IgD-negative memory B cell (primary cell): ENCODE measurements at regions not wholly inside any gene's neighbourhood (a gene's known extent, or its start where the extent isn't known, plus 50 kb on each side); places are given as distances from the start of the nearest gene placed in this dataset.
A peak's percentile ranks its signal among the peaks of the same experiment; 100 is the strongest.
"Not testable (repeated sequence)": the region's sequence is repeated elsewhere in the genome, so short reads cannot be mapped to it uniquely, and the experiment has no call there.

Experiments
- H3K27ac Mint-ChIP-seq, 3 donors: one replicate each; pipeline ENCODE4 v1.8.0; 2020 to 2022; ENCODE audit warnings: mild to moderate bottlenecking in 3 of 3, mixed read lengths in 3 of 3, moderate library complexity in 1 of 3
- H3K27me3 Mint-ChIP-seq: one replicate; pipeline ENCODE4 v1.8.0; 2021; ENCODE audit warnings: mixed read lengths
- H3K36me3 Mint-ChIP-seq: one replicate; pipeline ENCODE4 v1.8.0; 2020; ENCODE audit warnings: mild to moderate bottlenecking, mixed read lengths
- H3K4me1 Mint-ChIP-seq, 3 donors: one replicate each; pipeline ENCODE4 v1.8.0; 2020 to 2022; ENCODE audit warnings: mixed read lengths in 3 of 3, mild to moderate bottlenecking in 1 of 3
- H3K4me3 Mint-ChIP-seq, 4 donors: one replicate each; pipeline ENCODE4 v1.8.0; 2020 to 2022; ENCODE audit warnings: mild to moderate bottlenecking in 4 of 4, mixed read lengths in 4 of 4, moderate library complexity in 3 of 4
- H3K9me3 Mint-ChIP-seq, 3 donors: one replicate each; pipeline ENCODE4 v1.8.0; 2020 to 2021; ENCODE audit warnings: mixed read lengths in 3 of 3, mild to moderate bottlenecking in 1 of 3

- H3K27ac Mint-ChIP-seq, result no peak overlapping the region
- H3K4me1 Mint-ChIP-seq, result peaks cover 4 to 12% (median 7%) of the 10 kb centered on the region in 3 donors
- no peak overlapping the region for H3K4me3 Mint-ChIP-seq
- no peaks in the 10 kb centered on the region for H3K9me3 Mint-ChIP-seq
- H3K27me3 Mint-ChIP-seq, result no peaks in the 10 kb centered on the region
- no peaks in the 10 kb centered on the region for H3K36me3 Mint-ChIP-seq
These were observed 165.3 kb upstream of the ZNF267 start for GRCh38 chr16:31708348-31708747.

DNA sequence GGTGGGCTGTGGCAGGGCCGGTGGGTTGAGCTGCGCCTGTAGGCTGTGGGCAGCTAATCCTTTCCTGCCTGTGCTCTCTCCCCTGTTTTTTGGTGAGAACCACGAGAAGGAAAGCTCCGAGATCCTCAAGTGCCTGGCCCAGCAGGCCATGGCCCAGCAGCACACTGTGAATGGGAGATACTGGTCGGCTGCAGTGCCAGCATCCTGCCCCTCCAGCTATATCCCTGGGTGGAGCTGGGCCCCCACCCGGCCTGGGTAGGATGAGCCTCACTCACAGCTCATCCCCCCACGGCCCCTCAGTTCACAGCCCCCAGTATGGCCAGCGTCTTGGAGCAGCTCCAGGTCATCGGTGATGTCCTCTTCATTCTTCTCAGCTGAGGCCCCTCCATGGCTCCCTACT lies 164.4 kb upstream of the ZNF267 start:
- Mint-ChIP-seq H3K9me3 (no peaks in the 10 kb centered on the region), H3K27me3 (no peaks in the 10 kb centered on the region), H3K4me3 (no peak overlapping the region), H3K4me1 (peaks cover 7 to 17% (median 12%) of the 10 kb centered on the region in 3 donors), H3K36me3 (no peaks in the 10 kb centered on the region), H3K27ac (no peak overlapping the region)

- H3K36me3 Mint-ChIP-seq, result no peaks in the 10 kb centered on the region
- peaks cover 15 to 26% (median 22%) of the 10 kb centered on the region in 3 donors for H3K4me1 Mint-ChIP-seq
- H3K27me3 Mint-ChIP-seq, result no peaks in the 10 kb centered on the region
- H3K4me3 Mint-ChIP-seq, result peak overlapping the region in 1 of 4 donors; percentile 39
- no peaks in the 10 kb centered on the region for H3K9me3 Mint-ChIP-seq
- no peak overlapping the region for H3K27ac Mint-ChIP-seq
These were observed 163.5 kb upstream of the ZNF267 start for GRCh38 chr16:31710134-31710533.

- Mint-ChIP-seq H3K4me3 (peak overlapping the region in 1 of 4 donors; percentile 29), H3K27me3 (no peaks in the 10 kb centered on the region), H3K27ac (no peak overlapping the region), H3K36me3 (no peaks in the 10 kb centered on the region), H3K4me1 (peaks cover 22 to 34% (median 28%) of the 10 kb centered on the region in 3 donors), H3K9me3 (no peaks in the 10 kb centered on the region)
These were observed 162.7 kb upstream of the ZNF267 start for GRCh38 chr16:31710880-31711279.

DNA sequence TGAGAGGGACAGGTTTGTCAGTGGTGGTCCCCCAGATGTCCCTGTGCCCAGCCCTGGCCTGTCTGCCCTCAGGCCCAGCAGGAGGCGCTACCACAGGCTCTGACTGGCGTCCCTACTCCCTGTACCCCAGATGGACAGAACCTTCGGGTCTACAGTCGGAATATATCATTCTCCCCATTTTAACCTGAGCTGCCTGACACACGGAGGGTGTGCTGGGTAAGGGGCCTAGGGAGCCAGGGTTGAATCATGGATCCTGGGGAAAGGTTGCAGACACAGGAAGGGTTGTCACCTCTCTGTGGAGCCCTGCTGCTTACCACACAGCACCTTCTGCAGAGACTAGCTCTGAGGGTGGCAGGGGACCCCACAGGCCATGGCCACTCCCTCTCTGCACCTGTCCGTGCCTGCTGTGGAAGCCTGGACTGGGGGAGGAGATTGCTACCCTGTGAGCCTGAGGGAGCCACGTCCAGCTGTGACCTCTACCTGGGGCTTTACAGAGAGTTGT lies 162.2 kb upstream of the ZNF267 start:
- no peaks in the 10 kb centered on the region for H3K27me3 Mint-ChIP-seq
- no peaks in the 10 kb centered on the region for H3K9me3 Mint-ChIP-seq
- peak overlapping the region in 1 of 4 donors; percentile 100 for H3K4me3 Mint-ChIP-seq
- peaks cover 22 to 37% (median 28%) of the 10 kb centered on the region in 3 donors for H3K4me1 Mint-ChIP-seq
- no peaks in the 10 kb centered on the region for H3K36me3 Mint-ChIP-seq
- H3K27ac Mint-ChIP-seq, result peak overlapping the region in 2 of 3 donors; percentile 50 to 70

- H3K4me1 Mint-ChIP-seq, result peaks cover 24 to 37% (median 28%) of the 10 kb centered on the region in 3 donors
- H3K9me3 Mint-ChIP-seq, result no peaks in the 10 kb centered on the region
- H3K36me3 Mint-ChIP-seq, result no peaks in the 10 kb centered on the region
- no peaks in the 10 kb centered on the region for H3K27me3 Mint-ChIP-seq
- peak overlapping the region in 1 of 4 donors; percentile 100 for H3K4me3 Mint-ChIP-seq
- H3K27ac Mint-ChIP-seq, result peak overlapping the region in 2 of 3 donors; percentile 50 to 70
These were observed 161.5 kb upstream of the ZNF267 start for GRCh38 chr16:31712064-31712540.

DNA sequence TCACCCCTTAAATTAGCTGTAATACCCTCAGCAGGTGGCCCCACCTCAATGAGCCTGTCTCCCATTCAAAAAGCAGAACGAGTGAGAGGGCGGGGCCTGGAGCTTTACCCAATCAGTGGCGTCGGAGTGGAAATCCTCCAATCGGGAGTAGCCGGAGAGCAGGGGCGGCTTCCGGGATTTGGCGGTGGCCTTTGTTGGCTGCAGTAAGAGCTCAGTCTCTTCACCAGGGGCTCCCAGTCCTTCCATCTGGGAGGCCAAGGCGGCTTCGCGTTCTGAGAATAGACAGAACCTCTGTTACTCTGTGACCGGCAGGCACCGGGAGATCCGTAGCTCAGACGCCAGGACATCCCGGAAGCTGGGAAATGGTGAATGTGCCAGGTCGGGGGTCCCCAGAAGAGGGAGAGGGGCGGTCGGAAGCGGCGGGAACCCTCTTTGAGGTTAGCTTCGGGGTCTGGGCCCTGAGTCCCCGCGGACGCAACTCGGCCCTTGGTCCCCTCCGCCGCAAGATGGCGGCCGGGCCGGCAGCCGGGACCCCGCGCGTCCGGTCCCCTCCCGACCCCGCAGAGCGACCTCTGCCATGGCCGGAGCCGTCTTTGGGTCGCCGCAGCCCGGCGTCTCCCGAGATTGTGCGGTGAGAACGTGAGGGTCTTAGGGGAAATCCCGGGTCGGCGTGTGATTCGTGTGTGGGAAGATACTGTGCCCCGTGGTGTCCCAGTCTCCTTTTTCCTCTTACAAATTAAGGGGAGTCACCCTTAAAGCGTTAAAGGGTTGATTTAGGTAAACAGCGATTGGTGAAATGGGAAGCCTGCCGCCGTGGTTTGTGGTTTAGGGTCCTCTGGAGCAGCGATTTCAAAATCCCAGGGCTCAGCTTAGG lies 160.3 kb upstream of the ZNF267 start:
- Mint-ChIP-seq H3K27me3 (no peaks in the 10 kb centered on the region), H3K27ac (peak overlapping the region; percentile 94 to 100 (median 99)), H3K9me3 (no peaks in the 10 kb centered on the region), H3K4me3 (peak overlapping the region; percentile 99 to 100 (median 100)), H3K36me3 (peaks cover under 1% of the 10 kb centered on the region), H3K4me1 (peaks cover 24 to 39% (median 32%) of the 10 kb centered on the region in 3 donors)

- no peaks in the 10 kb centered on the region for H3K27me3 Mint-ChIP-seq
- H3K9me3 Mint-ChIP-seq, result no peaks in the 10 kb centered on the region
- peak overlapping the region; percentile 94 to 100 (median 99) for H3K27ac Mint-ChIP-seq
- H3K4me1 Mint-ChIP-seq, result peaks cover 24 to 41% (median 32%) of the 10 kb centered on the region in 3 donors
- H3K4me3 Mint-ChIP-seq, result peak overlapping the region; percentile 99 to 100 (median 100)
- peaks cover 2% of the 10 kb centered on the region for H3K36me3 Mint-ChIP-seq
These were observed 159.4 kb upstream of the ZNF267 start for GRCh38 chr16:31713945-31714902.

DNA sequence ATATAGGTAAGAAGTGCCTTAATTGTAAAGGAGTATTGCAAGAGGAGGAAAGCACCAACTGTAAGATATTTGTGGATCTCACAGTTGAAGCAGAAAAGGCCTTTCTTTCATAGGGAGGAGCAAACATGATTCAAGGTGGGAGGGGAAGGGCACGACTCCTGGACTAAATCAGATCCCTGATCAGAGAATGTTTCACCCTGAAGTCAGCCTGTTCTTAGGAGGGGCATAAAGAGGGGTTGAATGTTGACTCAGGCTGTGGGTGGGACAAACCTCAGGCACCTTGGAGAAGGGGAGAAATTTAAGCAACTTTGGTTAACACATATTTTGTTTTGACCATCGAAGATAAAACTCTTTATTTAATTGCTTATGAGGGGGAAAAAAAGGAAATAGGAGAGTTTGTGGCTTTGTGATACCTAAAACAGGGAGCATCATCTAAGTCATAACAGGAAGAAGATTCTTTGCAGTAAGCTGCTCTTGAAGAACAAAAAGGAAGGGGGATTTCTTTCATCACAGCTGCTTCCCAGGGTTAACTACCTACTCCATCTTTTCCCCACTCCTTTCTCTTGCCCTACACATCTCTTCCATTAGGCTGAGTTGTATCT lies 158.6 kb upstream of the ZNF267 start:
- Mint-ChIP-seq H3K27me3 (no peaks in the 10 kb centered on the region), H3K36me3 (peaks cover 2% of the 10 kb centered on the region), H3K4me3 (peak overlapping the region; percentile 99 to 100 (median 100)), H3K27ac (peak overlapping the region in 2 of 3 donors; percentile 54 to 100), H3K4me1 (peaks cover 24 to 41% (median 32%) of the 10 kb centered on the region in 3 donors), H3K9me3 (no peaks in the 10 kb centered on the region)

- peaks cover 4% of the 10 kb centered on the region for H3K36me3 Mint-ChIP-seq
- peak overlapping the region in 1 of 4 donors; percentile 100 for H3K4me3 Mint-ChIP-seq
- peaks cover 0 to 4% (median 2%) of the 10 kb centered on the region in 3 donors for H3K9me3 Mint-ChIP-seq
- H3K27ac Mint-ChIP-seq, result no peak overlapping the region
- peaks cover 24 to 48% (median 32%) of the 10 kb centered on the region in 3 donors for H3K4me1 Mint-ChIP-seq
- no peaks in the 10 kb centered on the region for H3K27me3 Mint-ChIP-seq
These were observed 157.7 kb upstream of the ZNF267 start for GRCh38 chr16:31715915-31716314.

DNA sequence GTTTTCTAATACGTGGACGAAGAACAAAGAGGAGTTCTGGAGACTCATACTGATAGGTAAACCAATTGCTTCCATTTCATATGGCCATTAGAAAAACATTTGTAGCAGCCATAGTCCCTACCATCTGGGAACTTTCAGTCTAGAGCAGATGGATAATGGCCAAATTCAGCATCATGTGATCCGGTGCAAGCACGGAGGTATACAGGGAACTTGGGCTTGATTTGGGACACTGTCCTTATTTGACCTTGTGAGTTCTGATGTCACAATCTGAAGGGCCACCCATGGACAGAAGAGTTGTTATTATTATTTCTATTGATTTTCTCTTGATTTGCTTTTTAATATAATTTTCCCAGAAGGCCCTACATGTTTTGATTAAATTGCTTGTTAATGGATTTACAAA lies 154.6 kb upstream of the ZNF267 start:
- Mint-ChIP-seq H3K4me1 (peaks cover 22 to 36% (median 22%) of the 10 kb centered on the region in 3 donors), H3K9me3 (peaks cover 2 to 10% (median 2%) of the 10 kb centered on the region in 3 donors), H3K27ac (no peak overlapping the region), H3K36me3 (peaks cover 12% of the 10 kb centered on the region), H3K4me3 (no peak overlapping the region), H3K27me3 (no peaks in the 10 kb centered on the region)

GRCh38 chr16:31727553-31727952 lies 146.1 kb upstream of the ZNF267 start:
- Mint-ChIP-seq H3K36me3 (peaks cover 36% of the 10 kb centered on the region), H3K27me3 (no peaks in the 10 kb centered on the region), H3K27ac (no peak overlapping the region), H3K9me3 (peaks cover 10 to 55% (median 14%) of the 10 kb centered on the region in 3 donors), H3K4me1 (peaks cover 4 to 11% (median 6%) of the 10 kb centered on the region in 3 donors), H3K4me3 (no peak overlapping the region)

DNA sequence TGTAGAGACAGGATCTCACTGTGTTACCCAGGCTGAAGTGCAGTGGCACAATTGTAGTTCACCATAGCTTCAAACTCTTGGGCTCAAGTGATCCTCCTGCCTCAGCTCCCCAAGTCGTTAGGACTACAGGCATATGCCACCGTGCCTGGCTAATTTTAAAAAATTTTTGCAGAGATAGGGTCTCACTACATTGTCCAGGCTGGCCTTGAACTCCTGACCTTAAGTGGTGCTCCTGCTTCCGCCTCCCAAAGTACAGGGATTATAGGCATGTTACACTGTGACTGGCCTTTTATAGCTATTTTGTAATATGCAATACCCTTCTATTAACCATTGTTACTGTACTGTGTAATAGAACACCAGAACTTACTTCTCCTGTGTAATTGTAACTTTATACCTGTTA lies 139.3 kb upstream of the ZNF267 start:
- no peak overlapping the region for H3K4me3 Mint-ChIP-seq
- H3K4me1 Mint-ChIP-seq, result peaks cover 4 to 8% (median 5%) of the 10 kb centered on the region in 3 donors
- H3K27me3 Mint-ChIP-seq, result no peaks in the 10 kb centered on the region
- no peak overlapping the region for H3K27ac Mint-ChIP-seq
- peaks cover 20 to 61% (median 24%) of the 10 kb centered on the region in 3 donors for H3K9me3 Mint-ChIP-seq
- peaks cover 71% of the 10 kb centered on the region for H3K36me3 Mint-ChIP-seq

GRCh38 chr16:31745098-31745497 lies 128.5 kb upstream of the ZNF267 start:
- H3K9me3 Mint-ChIP-seq, result peaks cover 25 to 60% (median 50%) of the 10 kb centered on the region in 3 donors
- H3K27ac Mint-ChIP-seq, H3K4me3 Mint-ChIP-seq, H3K27me3 Mint-ChIP-seq: not testable (repeated sequence)
- H3K36me3 Mint-ChIP-seq, result peaks cover 70% of the 10 kb centered on the region
- peaks cover 6 to 10% (median 6%) of the 10 kb centered on the region in 3 donors for H3K4me1 Mint-ChIP-seq
